Neural crest cell (in vitro differentiated cells): ENCODE measurements at regions not wholly inside any gene's neighbourhood (a gene's known extent, or its start where the extent isn't known, plus 50 kb on each side); places are given as distances from the start of the nearest gene placed in this dataset.
A peak's percentile ranks its signal among the peaks of the same experiment; 100 is the strongest.

Experiments used
- DNase-seq: peaks from one replicate; pipeline ENCODE4 v3.0.0; 2021; ENCODE audit warnings: low read depth, mixed read lengths, low spot score
- H3K27ac Mint-ChIP-seq: one replicate; pipeline ENCODE4 v1.8.0; 2021; ENCODE audit warnings: mild to moderate bottlenecking, mixed read lengths; ENCODE audit not compliant: unreplicated experiment
- H3K27me3 Mint-ChIP-seq: 2 replicates; pipeline ENCODE4 v1.8.0; 2021; ENCODE audit warnings: low read depth, mild to moderate bottlenecking, mixed read lengths
- H3K36me3 Mint-ChIP-seq: 2 replicates; pipeline ENCODE4 v1.8.0; 2021; ENCODE audit warnings: low read depth, mild to moderate bottlenecking, mixed read lengths
- H3K4me1 Mint-ChIP-seq: 2 replicates; pipeline ENCODE4 v1.8.0; 2021; ENCODE audit warnings: mixed read lengths
- H3K4me3 Mint-ChIP-seq: one replicate; pipeline ENCODE4 v1.8.0; 2021; ENCODE audit warnings: mild to moderate bottlenecking, mixed read lengths
- H3K9me3 Mint-ChIP-seq: 2 replicates; pipeline ENCODE4 v1.8.0; 2021; ENCODE audit warnings: mixed read lengths
- TF ChIP-seq, protein P1 (sequence below): fragments of 200-600 bp; sonication (generic); conservative IDR thresholded peaks from 2 replicates; pipeline ENCODE4 v1.5.0; 2021; ENCODE audit warnings: antibody characterized with exemption, mild to moderate bottlenecking

DNA sequence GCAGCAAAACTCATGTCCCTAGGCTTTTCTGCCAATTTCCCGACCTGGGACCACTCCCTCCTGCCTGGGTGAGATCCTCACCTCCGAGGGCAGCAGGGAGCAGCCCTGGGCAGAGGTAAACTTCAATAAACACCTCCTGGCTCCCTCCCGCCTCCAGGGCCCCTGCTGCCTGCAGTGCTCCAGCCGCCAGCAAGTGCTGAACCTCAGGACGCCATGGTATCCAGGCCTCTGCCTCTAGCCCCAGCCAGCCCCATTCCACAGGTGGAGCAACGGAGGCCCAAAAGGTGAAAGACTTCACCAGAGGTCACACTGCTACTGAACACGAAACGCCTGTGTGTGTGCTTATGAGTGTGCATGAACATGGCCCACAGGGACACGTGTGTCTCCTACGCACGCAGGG lies 59.9 kb upstream of the LINGO1 start:
- H3K9me3 Mint-ChIP-seq: no peaks in the 10 kb centered on the region
- H3K36me3 Mint-ChIP-seq: no peaks in the 10 kb centered on the region
- TF ChIP-seq, protein P1, sequence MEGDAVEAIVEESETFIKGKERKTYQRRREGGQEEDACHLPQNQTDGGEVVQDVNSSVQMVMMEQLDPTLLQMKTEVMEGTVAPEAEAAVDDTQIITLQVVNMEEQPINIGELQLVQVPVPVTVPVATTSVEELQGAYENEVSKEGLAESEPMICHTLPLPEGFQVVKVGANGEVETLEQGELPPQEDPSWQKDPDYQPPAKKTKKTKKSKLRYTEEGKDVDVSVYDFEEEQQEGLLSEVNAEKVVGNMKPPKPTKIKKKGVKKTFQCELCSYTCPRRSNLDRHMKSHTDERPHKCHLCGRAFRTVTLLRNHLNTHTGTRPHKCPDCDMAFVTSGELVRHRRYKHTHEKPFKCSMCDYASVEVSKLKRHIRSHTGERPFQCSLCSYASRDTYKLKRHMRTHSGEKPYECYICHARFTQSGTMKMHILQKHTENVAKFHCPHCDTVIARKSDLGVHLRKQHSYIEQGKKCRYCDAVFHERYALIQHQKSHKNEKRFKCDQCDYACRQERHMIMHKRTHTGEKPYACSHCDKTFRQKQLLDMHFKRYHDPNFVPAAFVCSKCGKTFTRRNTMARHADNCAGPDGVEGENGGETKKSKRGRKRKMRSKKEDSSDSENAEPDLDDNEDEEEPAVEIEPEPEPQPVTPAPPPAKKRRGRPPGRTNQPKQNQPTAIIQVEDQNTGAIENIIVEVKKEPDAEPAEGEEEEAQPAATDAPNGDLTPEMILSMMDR: no peak
- H3K4me1 Mint-ChIP-seq: peaks cover 12% of the 10 kb centered on the region
- no peak overlapping the region for H3K27ac Mint-ChIP-seq
- H3K4me3 Mint-ChIP-seq: no peak overlapping the region
- peaks cover 10% of the 10 kb centered on the region for H3K27me3 Mint-ChIP-seq
- DNase-seq: no peak

DNA sequence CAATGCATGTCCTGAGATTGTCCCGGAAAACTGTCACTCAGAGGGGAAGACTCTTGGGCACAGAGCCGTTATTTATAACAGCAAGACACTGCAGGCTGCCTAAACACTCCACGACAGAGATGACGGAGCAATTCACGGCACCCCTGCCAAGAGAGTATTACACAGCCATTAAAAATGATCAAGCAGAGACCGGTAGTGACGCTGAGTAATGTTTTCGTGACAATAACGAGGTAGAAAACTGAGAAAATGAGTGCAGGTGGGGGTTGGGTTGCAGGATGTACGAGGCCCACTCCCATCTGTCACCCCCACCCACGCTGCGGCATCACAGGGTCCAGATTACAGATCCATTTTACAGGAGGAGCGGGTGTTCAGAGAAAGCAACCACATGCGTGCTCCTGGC lies 58.9 kb upstream of the LINGO1 start:
- Mint-ChIP-seq H3K36me3 (no peaks in the 10 kb centered on the region), H3K27ac (no peak overlapping the region), H3K4me3 (no peak overlapping the region), H3K4me1 (peaks cover 12% of the 10 kb centered on the region), H3K9me3 (no peaks in the 10 kb centered on the region), H3K27me3 (peaks cover 10% of the 10 kb centered on the region)
- TF ChIP-seq, protein P1: no peak
- no peak for DNase-seq

DNA sequence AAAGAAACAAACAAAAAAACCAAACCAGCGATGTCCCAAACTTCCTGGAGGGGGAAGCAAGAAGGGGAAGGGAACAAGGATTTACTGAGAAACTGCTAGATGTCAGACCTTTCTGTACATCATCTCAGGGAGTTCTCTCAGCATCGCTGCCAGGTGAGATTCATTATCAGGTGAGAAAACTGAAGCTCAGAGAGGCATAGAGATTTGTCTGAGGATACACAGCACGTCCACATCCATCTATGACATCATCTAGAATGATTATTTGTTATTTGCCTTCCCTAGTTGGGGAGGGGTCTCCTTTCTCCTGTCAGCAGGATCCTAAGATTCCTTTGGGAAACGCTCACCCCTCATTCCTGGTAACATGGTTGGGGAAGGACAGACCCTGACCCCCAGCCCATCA lies 57.1 kb upstream of the LINGO1 start:
- H3K27me3 Mint-ChIP-seq: peaks cover 10% of the 10 kb centered on the region
- no peak overlapping the region for H3K4me3 Mint-ChIP-seq
- H3K4me1 Mint-ChIP-seq: peaks cover 12% of the 10 kb centered on the region
- TF ChIP-seq, protein P1: no peak
- H3K9me3 Mint-ChIP-seq: no peaks in the 10 kb centered on the region
- DNase-seq: no peak
- H3K36me3 Mint-ChIP-seq: no peaks in the 10 kb centered on the region
- peak overlapping the region; percentile 69 for H3K27ac Mint-ChIP-seq

DNA sequence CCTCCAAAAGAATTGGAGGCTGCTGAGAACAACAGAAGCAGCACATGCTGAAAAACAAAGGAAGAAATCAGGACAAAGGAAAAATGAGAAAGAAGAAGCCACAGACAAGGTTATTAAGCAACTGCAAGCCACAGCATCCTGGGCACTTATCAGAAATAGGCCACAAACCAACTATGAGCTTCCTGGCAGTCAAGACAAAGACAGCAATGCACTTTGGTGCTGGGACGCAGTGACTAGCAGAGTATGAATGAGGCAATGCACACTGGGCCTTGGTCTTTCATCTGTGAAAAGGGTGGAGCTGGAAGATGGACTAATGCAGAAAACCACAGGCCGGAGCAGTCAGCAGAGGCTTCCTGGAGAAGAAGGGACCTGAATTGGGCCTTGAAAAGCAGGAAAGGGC lies 56.0 kb upstream of the LINGO1 start:
- DNase-seq: no peak
- H3K27me3 Mint-ChIP-seq: peaks cover 10% of the 10 kb centered on the region
- H3K9me3 Mint-ChIP-seq: no peaks in the 10 kb centered on the region
- TF ChIP-seq, protein P1: no peak
- peak overlapping the region; percentile 13 for H3K27ac Mint-ChIP-seq
- H3K36me3 Mint-ChIP-seq: no peaks in the 10 kb centered on the region
- peaks cover 10% of the 10 kb centered on the region for H3K4me1 Mint-ChIP-seq
- no peak overlapping the region for H3K4me3 Mint-ChIP-seq

DNA sequence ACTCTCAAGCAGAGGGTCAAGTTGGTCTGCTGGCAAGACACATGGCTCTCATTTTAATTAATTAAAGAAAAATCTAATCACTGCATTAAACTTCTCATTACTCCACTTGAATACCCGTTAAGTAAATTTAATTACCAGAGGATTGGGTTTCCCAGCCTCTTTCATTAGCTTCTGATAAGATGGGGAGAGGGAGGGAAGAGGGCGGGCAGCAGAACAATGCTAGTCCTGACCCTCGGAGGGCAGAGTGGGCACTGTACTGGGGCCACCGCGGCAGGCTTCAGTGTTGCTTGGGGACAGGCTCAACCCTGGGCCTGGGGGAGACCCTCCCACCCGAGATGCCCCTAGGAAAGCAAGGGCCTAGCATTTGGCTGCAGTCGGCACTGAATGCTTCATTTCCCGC lies 55.6 kb upstream of the LINGO1 start:
- no peak for DNase-seq
- TF ChIP-seq, protein P1: no peak
- Mint-ChIP-seq H3K4me1 (peaks cover 6% of the 10 kb centered on the region), H3K4me3 (no peak overlapping the region), H3K36me3 (no peaks in the 10 kb centered on the region), H3K27ac (no peak overlapping the region), H3K27me3 (peaks cover 8% of the 10 kb centered on the region), H3K9me3 (no peaks in the 10 kb centered on the region)
